ENCODE measurements at regions not wholly inside any gene's neighbourhood (a gene's known extent, or its start where the extent isn't known, plus 50 kb on each side); places are given as distances from the start of the nearest gene placed in this dataset.

GRCh38 chr18:73509460-73509859 is 638.2 kb downstream of the FBXO15 start:
- no peaks in the 10 kb centered on the region for H3K27me3 Mint-ChIP-seq (ENCODE audit: insufficient read depth, unreplicated experiment)
- no peak overlapping the region for H3K27ac Mint-ChIP-seq (ENCODE audit: low read depth, unreplicated experiment)
- H3K36me3 Mint-ChIP-seq (ENCODE audit: insufficient read depth, unreplicated experiment) = peaks cover 4% of the 10 kb centered on the region
- POLR2A ChIA-PET = no interaction called here
- H3K9me3 Mint-ChIP-seq (ENCODE audit: unreplicated experiment) = no peaks in the 10 kb centered on the region
- TF ChIP-seq CTCF (IDR thresholded peaks at IDR 0.05; ENCODE audit: unreplicated experiment) = no peak
- H3K4me1 Mint-ChIP-seq (ENCODE audit: insufficient read depth, unreplicated experiment) = no peaks in the 10 kb centered on the region
- intact Hi-C loops (cut with micrococcal nuclease) = no loop called here
- no peak for DNase-seq (ENCODE audit: unreplicated experiment)
- H3K4me3 Mint-ChIP-seq (ENCODE audit: unreplicated experiment) = no peak overlapping the region
- CTCF ChIA-PET = no interaction called here
- no TSS peak for BruUV-seq (replicated peaks)

- H3K4me3 Mint-ChIP-seq (ENCODE audit: unreplicated experiment) = no peak overlapping the region
- H3K27me3 Mint-ChIP-seq (ENCODE audit: insufficient read depth, unreplicated experiment) = no peaks in the 10 kb centered on the region
- no peaks in the 10 kb centered on the region for H3K4me1 Mint-ChIP-seq (ENCODE audit: insufficient read depth, unreplicated experiment)
- POLR2A ChIA-PET = no interaction called here
- TF ChIP-seq CTCF (IDR thresholded peaks at IDR 0.05; ENCODE audit: unreplicated experiment) = no peak
- no peaks in the 10 kb centered on the region for H3K36me3 Mint-ChIP-seq (ENCODE audit: insufficient read depth, unreplicated experiment)
- CTCF ChIA-PET = interaction anchor here (0.5 to 1.5 kb wide), 2 partner anchors 12 to 741 kb away, joined by 3 to 4 read pairs; no protein-coding TSS in a partner anchor
- DNase-seq (ENCODE audit: unreplicated experiment) = no peak
- H3K9me3 Mint-ChIP-seq (ENCODE audit: unreplicated experiment) = no peaks in the 10 kb centered on the region
- no TSS peak for BruUV-seq (replicated peaks)
- intact Hi-C loops (cut with micrococcal nuclease) = no loop called here
- H3K27ac Mint-ChIP-seq (ENCODE audit: low read depth, unreplicated experiment) = no peak overlapping the region
Observed at GRCh38 chr18:73503326-73503725, 635.5 kb upstream of the NETO1 start.

GRCh38 chr18:73487966-73488365 is 620.2 kb upstream of the NETO1 start:
- POLR2A ChIA-PET = no interaction called here
- Mint-ChIP-seq H3K27me3 (ENCODE audit: insufficient read depth, unreplicated experiment) (no peaks in the 10 kb centered on the region), H3K4me3 (ENCODE audit: unreplicated experiment) (no peak overlapping the region), H3K27ac (ENCODE audit: low read depth, unreplicated experiment) (no peak overlapping the region), H3K9me3 (ENCODE audit: unreplicated experiment) (peaks cover 7% of the 10 kb centered on the region), H3K36me3 (ENCODE audit: insufficient read depth, unreplicated experiment) (no peaks in the 10 kb centered on the region), H3K4me1 (ENCODE audit: insufficient read depth, unreplicated experiment) (no peaks in the 10 kb centered on the region)
- no TSS peak for BruUV-seq (replicated peaks)
- DNase-seq (ENCODE audit: unreplicated experiment) = peak; percentile 62
- CTCF ChIA-PET = interaction anchor here (0.6 to 0.8 kb wide), 3 partner anchors 21 to 1072 kb away, joined by 3 to 4 read pairs (median 3); no protein-coding TSS in a partner anchor
- intact Hi-C loops (cut with micrococcal nuclease) = no loop called here
- no peak for TF ChIP-seq CTCF (IDR thresholded peaks at IDR 0.05; ENCODE audit: unreplicated experiment)

- H3K4me3 Mint-ChIP-seq (ENCODE audit: unreplicated experiment) = no peak overlapping the region
- CTCF ChIA-PET = no interaction called here
- no peaks in the 10 kb centered on the region for H3K27me3 Mint-ChIP-seq (ENCODE audit: insufficient read depth, unreplicated experiment)
- H3K9me3 Mint-ChIP-seq (ENCODE audit: unreplicated experiment) = peaks cover 7% of the 10 kb centered on the region
- no TSS peak for BruUV-seq (replicated peaks)
- H3K36me3 Mint-ChIP-seq (ENCODE audit: insufficient read depth, unreplicated experiment) = no peaks in the 10 kb centered on the region
- intact Hi-C loops (cut with micrococcal nuclease) = no loop called here
- TF ChIP-seq CTCF (IDR thresholded peaks at IDR 0.05; ENCODE audit: unreplicated experiment) = no peak
- H3K4me1 Mint-ChIP-seq (ENCODE audit: insufficient read depth, unreplicated experiment) = no peaks in the 10 kb centered on the region
- DNase-seq (ENCODE audit: unreplicated experiment) = no peak
- POLR2A ChIA-PET = no interaction called here
- H3K27ac Mint-ChIP-seq (ENCODE audit: low read depth, unreplicated experiment) = no peak overlapping the region
Observed at GRCh38 chr18:73485166-73485565, 617.4 kb upstream of the NETO1 start.

Data from MCF 10A (cell line).